Panc1 (cell line): ENCODE measurements at regions not wholly inside any gene's neighbourhood (a gene's known extent, or its start where the extent isn't known, plus 50 kb on each side); places are given as distances from the start of the nearest gene placed in this dataset.

ENCODE experiments used
- ATAC-seq: fragments of 200-7000 bp; cut with Tn5 transposase; 2 replicates; pipeline ENCODE4 v1.9.1; 2020; ENCODE audit warnings: mild to moderate bottlenecking, moderate library complexity
- BruUV-seq: library from RNA; stranded (reverse); fragments of 400-500 nt; replicated peaks from 2 replicates; lab custom pipeline; 2021; lab: Mats Ljungman, UMichigan
- CTCF ChIA-PET: fragments of 300-600 bp; sonication (Branson Sonifier 250); formaldehyde crosslinking; loops from one replicate; lab custom pipeline; 2022; ENCODE audit warnings: antibody characterized with exemption; lab: Charles Lee
- POLR2A ChIA-PET: fragments of 300-600 bp; sonication (Branson Sonifier 250); formaldehyde crosslinking; loops from one replicate; lab custom pipeline; 2022; ENCODE audit warnings: antibody characterized with exemption; lab: Charles Lee
- DNase-seq: peaks from one replicate; pipeline ENCODE4 v3.0.0-alpha.2; 2010; ENCODE audit warnings: low read depth, low spot score
- H3K27ac ChIP-seq: 2 replicates; pipeline ENCODE4 v1.5.1; 2011; ENCODE audit warnings: mild to moderate bottlenecking, low read length, inconsistent platforms
- H3K27me3 ChIP-seq: fragments of 200-500 bp; sonication (Bioruptor generic); 2 replicates; pipeline ENCODE4 v1.6.0; 2014; ENCODE audit warnings: low read length, inconsistent platforms; ENCODE audit not compliant: control insufficient read depth, insufficient read depth
- H3K36me3 ChIP-seq: fragments of 200-500 bp; sonication (Bioruptor generic); 2 replicates; pipeline ENCODE4 v1.5.1; 2014; ENCODE audit warnings: inconsistent platforms, mild to moderate bottlenecking, low read length, moderate library complexity; ENCODE audit not compliant: control insufficient read depth, insufficient read depth
- H3K4me1 ChIP-seq: 2 replicates; pipeline ENCODE4 v1.5.1; 2011; ENCODE audit warnings: inconsistent platforms, mild to moderate bottlenecking, low read length, moderate library complexity; ENCODE audit not compliant: control insufficient read depth, insufficient read depth
- H3K4me3 ChIP-seq, 2 experiments: 2 replicates each; pipeline ENCODE4 v1.5.1; 2011 to 2012; ENCODE audit warnings: low read depth in 2 of 2, low read length in 2 of 2, mild to moderate bottlenecking in 2 of 2, inconsistent platforms in 1 of 2, moderate library complexity in 1 of 2
- H3K9me3 ChIP-seq: fragments of 200-500 bp; sonication (Bioruptor generic); 2 replicates; pipeline ENCODE4 v1.5.1; 2014; ENCODE audit warnings: low read depth, mild to moderate bottlenecking, inconsistent platforms, low read length, moderate library complexity; ENCODE audit not compliant: control insufficient read depth, insufficient read depth
- CTCF ChIP-seq: fragments of 450-650 bp; IDR thresholded peaks from 2 replicates; pipeline ENCODE4 v1.5.1; 2017; ENCODE audit warnings: mild to moderate bottlenecking
- POLR2AphosphoS5 ChIP-seq: IDR thresholded peaks from 2 replicates; pipeline ENCODE4 v1.6.1; 2012; ENCODE audit warnings: mild to moderate bottlenecking, low read depth, low read length, moderate library complexity
- REST ChIP-seq, 2 experiments: IDR thresholded peaks; 2 replicates each; pipeline ENCODE4 v1.6.1; 2011 to 2012; ENCODE audit warnings: low read depth in 2 of 2, control low read depth in 1 of 2, low read length in 1 of 2, mild to moderate bottlenecking in 1 of 2, moderate library complexity in 1 of 2; ENCODE audit not compliant: insufficient read depth in 1 of 2
- SIN3A ChIP-seq: IDR thresholded peaks from 2 replicates; pipeline ENCODE4 v1.6.1; 2012; ENCODE audit warnings: low read depth, mild to moderate bottlenecking, low read length, moderate library complexity, borderline replicate concordance; ENCODE audit not compliant: insufficient read depth
- TCF7L2 ChIP-seq: IDR thresholded peaks from 2 replicates; pipeline ENCODE4 v1.6.1; 2011; ENCODE audit warnings: mild to moderate bottlenecking, low read depth, low read length, inconsistent platforms
- in situ Hi-C: cut with HindIII; loops from 2 replicates; pipeline ENCODE4 v1.10.0; 2016; ENCODE audit warnings: low sequenced_read_pairs, low pct_unique_long_range_greater_than_20kb
- intact Hi-C: fragments of 100-400 bp; cut with micrococcal nuclease; formaldehyde crosslinking; loops from one replicate; pipeline ENCODE4 v1.10.0; 2022; ENCODE audit not compliant: unreplicated experiment

- ChIA-PET CTCF (no interaction called here), POLR2A (no interaction called here)
- Histone ChIP-seq H3K4me1 (no peaks in the 10 kb centered on the region), H3K4me3 (no peak overlapping the region), H3K36me3 (no peaks in the 10 kb centered on the region), H3K27ac (no peak overlapping the region), H3K9me3 (no peaks in the 10 kb centered on the region), H3K27me3 (no peaks in the 10 kb centered on the region)
- in situ Hi-C loops, result no loop called here
- ATAC-seq (no peak), DNase-seq (no peak)
- no TSS peak for BruUV-seq
- TF ChIP-seq CTCF (no peak), SIN3A (no peak), REST (IDR thresholded peaks at IDR 0.05; ENCODE audit: insufficient read depth in 1 of 2, low read depth in 2 of 2, low read length in 1 of 2) (no peak), TCF7L2 (no peak), POLR2AphosphoS5 (no peak)
- intact Hi-C loops, result no loop called here
Measured at GRCh38 chr5:163822548-163822947, 317.1 kb downstream of the MAT2B start.

DNA sequence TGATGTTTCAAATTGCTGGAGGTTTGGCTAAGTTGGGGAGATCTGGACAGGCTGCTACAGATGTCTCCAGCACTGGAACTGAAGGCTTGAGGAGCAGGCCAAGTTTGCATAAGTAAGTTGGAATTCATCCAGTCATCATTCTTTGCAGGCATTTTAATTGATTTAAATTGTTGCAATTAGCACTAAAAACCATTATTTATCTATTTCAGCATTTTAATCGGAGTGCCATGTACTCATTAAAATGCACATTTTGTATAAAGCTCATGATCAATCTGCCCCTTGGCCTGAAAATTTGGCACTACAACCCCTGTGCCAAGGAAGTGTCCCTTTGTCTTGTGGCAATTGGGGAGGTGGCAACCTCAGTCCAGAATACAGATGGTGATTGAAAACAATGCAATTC is 320.2 kb downstream of the MAT2B start:
- DNase-seq, result no peak
- Histone ChIP-seq H3K36me3 (no peaks in the 10 kb centered on the region), H3K9me3 (no peaks in the 10 kb centered on the region), H3K4me3 (no peak overlapping the region), H3K27me3 (no peaks in the 10 kb centered on the region), H3K4me1 (no peaks in the 10 kb centered on the region), H3K27ac (no peak overlapping the region)
- ChIA-PET POLR2A (no interaction called here), CTCF (no interaction called here)
- no peak for ATAC-seq
- TF ChIP-seq CTCF, result no peak
- TF ChIP-seq SIN3A, result no peak
- TF ChIP-seq POLR2AphosphoS5, result no peak
- no peak for TF ChIP-seq TCF7L2
- no peak for TF ChIP-seq REST (IDR thresholded peaks at IDR 0.05; ENCODE audit: insufficient read depth in 1 of 2, low read depth in 2 of 2, low read length in 1 of 2)
- in situ Hi-C loops (no loop called here), intact Hi-C loops (no loop called here)
- no TSS peak for BruUV-seq
